ENCODE measurements at regions not wholly inside any gene's neighbourhood (a gene's known extent, or its start where the extent isn't known, plus 50 kb on each side); places are given as distances from the start of the nearest gene placed in this dataset.

GRCh38 chr11:92841719-92842118, 127.7 kb upstream of the MTNR1B start:
- CTCF ChIA-PET (ENCODE audit: low intra/inter-chr PET ratio, low total read pairs) = no interaction called here
- Histone ChIP-seq H3K27ac (ENCODE audit: extremely low read length, insufficient read depth, low read length) (no peak overlapping the region), H3K27me3 (ENCODE audit: control insufficient read depth in 1 of 2, insufficient read depth in 2 of 2, low read length in 2 of 2) (no peaks in the 10 kb centered on the region), H3K9me3 (ENCODE audit: low read length) (no peaks in the 10 kb centered on the region), H3K4me2 (ENCODE audit: low read depth, low read length) (no peak overlapping the region), H3K36me3 (replicated peaks in 1 of 2; ENCODE audit: control insufficient read depth in 1 of 2, insufficient read depth in 2 of 2, low read length in 2 of 2) (no peaks in the 10 kb centered on the region), H3K9ac (ENCODE audit: insufficient read depth, low read depth, low read length) (no peak overlapping the region), H3K79me2 (ENCODE audit: insufficient read depth, low read length) (no peaks in the 10 kb centered on the region), H4K20me1 (ENCODE audit: insufficient read depth, low read length) (no peaks in the 10 kb centered on the region), H3K4me3 (replicated peaks in 1 of 3; ENCODE audit: insufficient read depth in 1 of 3, low read depth in 2 of 3, low read length in 3 of 3) (no peak overlapping the region), H2AFZ (ENCODE audit: low read length) (no peak overlapping the region), H3K4me1 (ENCODE audit: insufficient read depth, low read length) (peaks cover 6% of the 10 kb centered on the region; the same call in 1 of the 2 replicates)
- ATAC-seq (no peak), DNase-seq (ENCODE audit: low spot score) (no peak), FAIRE-seq (no peak)
- in situ Hi-C loops (cut with HindIII; ENCODE audit: extremely low pct_ligation_motif_present, low pct_unique_long_range_greater_than_20kb) = no loop called here
- no TSS peak for BruUV-seq (replicated peaks)
- 0% methylated on average over 1 of the region's 1 CpG for WGBS (ENCODE audit: low lambda C conversion rate)
- TF ChIP-seq SMC3 (IDR thresholded peaks at IDR 0.05; ENCODE audit: low read length) = no peak
- TF ChIP-seq ISL2 (CRISPR knock-in tag; IDR thresholded peaks at IDR 0.05) = no peak
- TF ChIP-seq RARG (CRISPR knock-in tag; IDR thresholded peaks at IDR 0.05; ENCODE audit: low read depth) = no peak
- TF ChIP-seq CREB1 (IDR thresholded peaks at IDR 0.05) = no peak
- no peak for TF ChIP-seq CREB1 (CRISPR knock-in tag; IDR thresholded peaks at IDR 0.05)
- no peak for TF ChIP-seq ZNF276 (CRISPR knock-in tag; IDR thresholded peaks at IDR 0.05; ENCODE audit: low read depth)
- intact Hi-C loops (cut with micrococcal nuclease; ENCODE audit: unreplicated experiment) = no loop called here
- POLR2A ChIA-PET = no interaction called here

- Histone ChIP-seq H3K4me2 (ENCODE audit: low read depth, low read length) (no peak overlapping the region), H3K4me1 (ENCODE audit: insufficient read depth, low read length) (peaks cover 6% of the 10 kb centered on the region; the same call in 1 of the 2 replicates), H3K27ac (ENCODE audit: extremely low read length, insufficient read depth, low read length) (no peak overlapping the region), H3K79me2 (ENCODE audit: insufficient read depth, low read length) (no peaks in the 10 kb centered on the region), H3K9ac (ENCODE audit: insufficient read depth, low read depth, low read length) (no peak overlapping the region), H3K27me3 (ENCODE audit: control insufficient read depth in 1 of 2, insufficient read depth in 2 of 2, low read length in 2 of 2) (no peaks in the 10 kb centered on the region), H3K36me3 (replicated peaks in 1 of 2; ENCODE audit: control insufficient read depth in 1 of 2, insufficient read depth in 2 of 2, low read length in 2 of 2) (no peaks in the 10 kb centered on the region), H2AFZ (ENCODE audit: low read length) (no peak overlapping the region), H3K9me3 (ENCODE audit: low read length) (no peaks in the 10 kb centered on the region), H4K20me1 (ENCODE audit: insufficient read depth, low read length) (no peaks in the 10 kb centered on the region), H3K4me3 (replicated peaks in 1 of 3; ENCODE audit: insufficient read depth in 1 of 3, low read depth in 2 of 3, low read length in 3 of 3) (no peak overlapping the region)
- no peak for DNase-seq (ENCODE audit: low spot score)
- TF ChIP-seq HOMEZ (CRISPR knock-in tag; IDR thresholded peaks at IDR 0.05; ENCODE audit: low read depth) = no peak
- no peak for TF ChIP-seq ZNF430 (CRISPR knock-in tag; IDR thresholded peaks at IDR 0.05)
- TF ChIP-seq ATF7 (IDR thresholded peaks at IDR 0.05) = no peak
- TF ChIP-seq ATF7 (CRISPR knock-in tag; IDR thresholded peaks at IDR 0.05) = no peak
- TF ChIP-seq ZNF138 (CRISPR knock-in tag; IDR thresholded peaks at IDR 0.05; ENCODE audit: low read depth) = no peak
- TF ChIP-seq GRHL1 (CRISPR knock-in tag; conservative IDR thresholded peaks at IDR 0.05) = no peak
- TF ChIP-seq RNF2 (conservative IDR thresholded peaks at IDR 0.05; ENCODE audit: low read depth) = no peak
- no peak for TF ChIP-seq SAP130 (CRISPR knock-in tag; IDR thresholded peaks at IDR 0.05; ENCODE audit: low read depth)
- no peak for TF ChIP-seq CREM (IDR thresholded peaks at IDR 0.05)
- TF ChIP-seq CREM (CRISPR knock-in tag; IDR thresholded peaks at IDR 0.05) = no peak
- no peak for TF ChIP-seq ZNF670 (CRISPR knock-in tag; IDR thresholded peaks at IDR 0.05; ENCODE audit: borderline replicate concordance)
- FAIRE-seq = no peak
- ChIA-PET POLR2A (no interaction called here), CTCF (ENCODE audit: low intra/inter-chr PET ratio, low total read pairs) (no interaction called here)
- intact Hi-C loops (cut with micrococcal nuclease; ENCODE audit: unreplicated experiment) = no loop called here
- BruUV-seq (replicated peaks) = no TSS peak
- no peak for ATAC-seq
- in situ Hi-C loops (cut with HindIII; ENCODE audit: extremely low pct_ligation_motif_present, low pct_unique_long_range_greater_than_20kb) = no loop called here
- 17% methylated on average over 4 of the region's 4 CpGs for WGBS (ENCODE audit: low lambda C conversion rate)
These were observed 126.0 kb upstream of the MTNR1B start for GRCh38 chr11:92843455-92843854.
